GM13977 (cell line): ENCODE measurements at regions not wholly inside any gene's neighbourhood (a gene's known extent, or its start where the extent isn't known, plus 50 kb on each side); places are given as distances from the start of the nearest gene placed in this dataset.

ENCODE experiments used
- DNase-seq: peaks from one replicate; pipeline ENCODE4 v3.0.0; 2012; ENCODE audit warnings: low spot score
- CTCF ChIP-seq: IDR thresholded peaks from 2 replicates; pipeline ENCODE4 v1.5.1; 2012; ENCODE audit warnings: mild to moderate bottlenecking, control low read depth; ENCODE audit not compliant: insufficient read depth; ENCODE audit errors: extremely low read depth, missing control alignments
- in situ Hi-C: fragments of 300-500 bp; cut with MboI; formaldehyde crosslinking; loops from one replicate; pipeline ENCODE4 v1.12.0; 2022; ENCODE audit warnings: low sequenced_read_pairs, low pct_unique_long_range_greater_than_20kb, mixed read lengths, inconsistent platforms; ENCODE audit not compliant: unreplicated experiment

GRCh38 chr6:66361886-66362285, 654.9 kb upstream of the EYS start:
- in situ Hi-C loops: no loop called here
- no peak for DNase-seq
- no peak for TF ChIP-seq CTCF

GRCh38 chr6:66357781-66358180, 650.8 kb upstream of the EYS start:
- in situ Hi-C loops: no loop called here
- no peak for TF ChIP-seq CTCF

GRCh38 chr6:66355471-66355870, 648.4 kb upstream of the EYS start:
- DNase-seq: no peak
- no peak for TF ChIP-seq CTCF
- in situ Hi-C loops: no loop called here

More at GRCh38 chr6:66357781-66358180, 650.8 kb upstream of the EYS start:
- DNase-seq: no peak

- in situ Hi-C loops: no loop called here
- TF ChIP-seq CTCF: no peak
- DNase-seq: no peak
Observed at GRCh38 chr6:66344796-66345195, 637.8 kb upstream of the EYS start.

GRCh38 chr6:66340736-66341135, 633.7 kb upstream of the EYS start:
- DNase-seq: no peak
- no peak for TF ChIP-seq CTCF
- in situ Hi-C loops: no loop called here

- no peak for TF ChIP-seq CTCF
- no peak for DNase-seq
- in situ Hi-C loops: no loop called here
Observed at GRCh38 chr6:66336176-66336575, 629.1 kb upstream of the EYS start.

GRCh38 chr6:66328200-66328599, 621.2 kb upstream of the EYS start:
- in situ Hi-C loops: no loop called here
- no peak for DNase-seq
- TF ChIP-seq CTCF: no peak
